Prostate gland (tissue), 2 donors: ENCODE measurements at regions not wholly inside any gene's neighbourhood (a gene's known extent, or its start where the extent isn't known, plus 50 kb on each side); places are given as distances from the start of the nearest gene placed in this dataset.

Experiments
- DNase-seq: peaks from one replicate; pipeline ENCODE4 v3.0.0-alpha.2; 2019; ENCODE audit warnings: low spot score
- H3K27ac ChIP-seq, 2 donors: fragments of 200-600 bp; sonication (generic); 2 replicates each; pipeline ENCODE4 v1.5.1; 2017 to 2019
- H3K27me3 ChIP-seq: fragments of 200-600 bp; sonication (generic); replicated peaks from 2 replicates; pipeline ENCODE4 v1.5.1; 2019; ENCODE audit not compliant: insufficient read depth
- H3K36me3 ChIP-seq, 2 donors: fragments of 200-600 bp; sonication (generic); 1 replicate in 1 of 2; 2 replicates in 1 of 2; pipeline versions ENCODE4 v1.5.1 to v1.8.1; 2017 to 2019
- H3K4me1 ChIP-seq: fragments of 200-600 bp; sonication (generic); replicated peaks from 2 replicates; pipeline ENCODE4 v1.5.1; 2019
- H3K4me3 ChIP-seq, 2 donors: fragments of 200-600 bp; sonication (generic); 2 replicates each; pipeline ENCODE4 v1.5.1; 2017 to 2019
- H3K9me3 ChIP-seq: fragments of 200-600 bp; sonication (generic); 2 replicates; pipeline ENCODE4 v1.5.1; 2017
- CTCF ChIP-seq, 4 experiments: fragments of 200-600 bp in 2 of 4; fragments of 450-650 bp in 2 of 4; sonication (generic) in 2 of 4; IDR thresholded peaks; 1 replicate in 3 of 4; 2 replicates in 1 of 4; pipeline ENCODE4 v1.5.1; 2016 to 2019; ENCODE audit warnings: antibody characterized with exemption in 4 of 4, mild to moderate bottlenecking in 2 of 4, moderate library complexity in 2 of 4
- POLR2A ChIP-seq: fragments of 450-650 bp; IDR thresholded peaks from one replicate; pipeline ENCODE4 v1.6.1; 2016; ENCODE audit warnings: antibody characterized with exemption, mild to moderate bottlenecking
- POLR2AphosphoS5 ChIP-seq: sonication (generic); formaldehyde crosslinking; IDR thresholded peaks from one replicate; pipeline ENCODE4 v1.6.1; 2017; ENCODE audit warnings: antibody characterized with exemption
- WGBS: methylation state at CpG from one replicate; pipeline ENCODE4 v1.1.5; 2018; 5-methylcytosine and 5-hydroxymethylcytosine counted together
- intact Hi-C: fragments of 100-400 bp; cut with DNase I; formaldehyde crosslinking; loops from one replicate; pipeline ENCODE4 v1.14.2; 2022

GRCh38 chr10:52617346-52617745, 155.2 kb downstream of the MBL2 start:
- Histone ChIP-seq H3K4me3 (no peak overlapping the region), H3K36me3 (no peaks in the 10 kb centered on the region), H3K9me3 (no peaks in the 10 kb centered on the region), H3K27ac (no peak overlapping the region), H3K27me3 (no peaks in the 10 kb centered on the region), H3K4me1 (no peaks in the 10 kb centered on the region)
- TF ChIP-seq POLR2A (no peak), POLR2AphosphoS5 (no peak), CTCF (IDR thresholded peaks at IDR 0.05) (no peak)
- WGBS, result 80% methylated on average over 1 of the region's 1 CpG
- no peak for DNase-seq
- intact Hi-C loops, result no loop called here

- 86% methylated on average over 1 of the region's 1 CpG for WGBS
- intact Hi-C loops, result no loop called here
- no peak for TF ChIP-seq CTCF (IDR thresholded peaks at IDR 0.05)
- no peak for TF ChIP-seq POLR2A
- TF ChIP-seq POLR2AphosphoS5, result no peak
- no peak overlapping the region for H3K27ac ChIP-seq
- H3K36me3 ChIP-seq, result no peaks in the 10 kb centered on the region
- no peaks in the 10 kb centered on the region for H3K27me3 ChIP-seq
- no peak for DNase-seq
- no peaks in the 10 kb centered on the region for H3K9me3 ChIP-seq
- no peak overlapping the region for H3K4me3 ChIP-seq
- H3K4me1 ChIP-seq, result no peaks in the 10 kb centered on the region
Observed at GRCh38 chr10:52619052-52619451, 153.5 kb downstream of the MBL2 start.

- Histone ChIP-seq H3K36me3 (no peaks in the 10 kb centered on the region), H3K4me1 (no peaks in the 10 kb centered on the region), H3K4me3 (no peak overlapping the region), H3K9me3 (no peaks in the 10 kb centered on the region), H3K27ac (no peak overlapping the region), H3K27me3 (no peaks in the 10 kb centered on the region)
- intact Hi-C loops, result no loop called here
- WGBS, result 40% methylated on average over 2 of the region's 2 CpGs
- DNase-seq, result no peak
- TF ChIP-seq CTCF (IDR thresholded peaks at IDR 0.05) (no peak), POLR2AphosphoS5 (no peak), POLR2A (no peak)
Observed at GRCh38 chr10:52621635-52622079, 150.9 kb downstream of the MBL2 start.

- no peak overlapping the region for H3K4me3 ChIP-seq
- no peaks in the 10 kb centered on the region for H3K4me1 ChIP-seq
- H3K36me3 ChIP-seq, result no peaks in the 10 kb centered on the region
- TF ChIP-seq POLR2A (no peak), POLR2AphosphoS5 (no peak), CTCF (IDR thresholded peaks at IDR 0.05) (no peak)
- no peak for DNase-seq
- intact Hi-C loops, result no loop called here
- H3K27me3 ChIP-seq, result no peaks in the 10 kb centered on the region
- H3K27ac ChIP-seq, result no peak overlapping the region
- no peaks in the 10 kb centered on the region for H3K9me3 ChIP-seq
- 94% methylated on average over 2 of the region's 2 CpGs for WGBS
Observed at GRCh38 chr10:52623761-52624160, 148.8 kb downstream of the MBL2 start.

GRCh38 chr10:52627279-52627678, 145.3 kb downstream of the MBL2 start:
- no peaks in the 10 kb centered on the region for H3K4me1 ChIP-seq
- no peaks in the 10 kb centered on the region for H3K36me3 ChIP-seq
- TF ChIP-seq POLR2A, result no peak
- TF ChIP-seq CTCF (IDR thresholded peaks at IDR 0.05), result no peak
- no peak for TF ChIP-seq POLR2AphosphoS5
- DNase-seq, result no peak
- H3K9me3 ChIP-seq, result no peaks in the 10 kb centered on the region
- intact Hi-C loops, result no loop called here
- no peaks in the 10 kb centered on the region for H3K27me3 ChIP-seq
- no peak overlapping the region for H3K27ac ChIP-seq
- no peak overlapping the region for H3K4me3 ChIP-seq
